Fibroblast of lung (primary cell): ENCODE measurements at regions not wholly inside any gene's neighbourhood (a gene's known extent, or its start where the extent isn't known, plus 50 kb on each side); places are given as distances from the start of the nearest gene placed in this dataset.

Experiments
- CTCF ChIP-seq, 2 donors: IDR thresholded peaks in 1 of 2; conservative IDR thresholded peaks in 1 of 2; 1 replicate in 1 of 2; 2 replicates in 1 of 2; pipeline ENCODE4 v1.5.1; 2011 to 2012; ENCODE audit warnings: low read length in 2 of 2, control low read depth in 1 of 2, inconsistent platforms in 1 of 2, low read depth in 1 of 2, mild to moderate bottlenecking in 1 of 2
- EZH2 ChIP-seq: IDR thresholded peaks from 2 replicates; pipeline ENCODE4 v1.5.1; 2012; ENCODE audit warnings: low read length, control low read depth, mild to moderate bottlenecking; ENCODE audit errors: missing control alignments

DNA sequence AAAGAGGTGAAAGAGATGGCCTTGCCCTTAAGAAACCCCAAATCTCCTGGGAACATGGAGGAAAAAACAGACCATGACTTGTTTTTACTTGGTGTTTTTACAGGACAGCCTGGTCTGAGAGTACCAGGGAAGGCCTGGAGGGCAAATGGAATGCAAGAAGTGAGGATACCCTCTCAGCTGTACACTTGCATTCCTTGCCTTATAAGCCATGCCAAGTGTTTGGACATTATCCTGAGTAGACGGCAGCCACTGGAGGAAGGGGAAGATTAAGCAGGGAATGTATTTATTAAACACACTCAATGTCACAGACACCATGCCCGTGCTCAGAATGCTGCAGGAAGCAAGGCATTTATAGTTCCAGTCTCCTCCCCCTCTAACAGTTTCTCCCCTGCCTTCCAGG, 581.4 kb downstream of the CDK5RAP2 start:
- TF ChIP-seq CTCF (conservative IDR thresholded peaks at IDR 0.05 in 1 of 2, IDR thresholded peaks at IDR 0.05 in 1 of 2; ENCODE audit: low read depth in 1 of 2, low read length in 2 of 2) (no peak), EZH2 (no peak)
